ENCODE measurements at regions not wholly inside any gene's neighbourhood (a gene's known extent, or its start where the extent isn't known, plus 50 kb on each side); places are given as distances from the start of the nearest gene placed in this dataset.

- DNase-seq (ENCODE audit: low spot score, unreplicated experiment) = no peak
- no peak overlapping the region for H3K4me3 Mint-ChIP-seq (ENCODE audit: low read depth)
- H3K9me3 Mint-ChIP-seq (ENCODE audit: low read depth) = peaks cover 6% of the 10 kb centered on the region
- H3K36me3 Mint-ChIP-seq (ENCODE audit: insufficient read depth) = peaks cover 2% of the 10 kb centered on the region
- peaks cover 10% of the 10 kb centered on the region for H3K27me3 Mint-ChIP-seq
- peaks cover 14% of the 10 kb centered on the region for H3K4me1 Mint-ChIP-seq (ENCODE audit: low read depth)
- H3K27ac Mint-ChIP-seq = no peak overlapping the region
- no peak for TF ChIP-seq CTCF (IDR thresholded peaks at IDR 0.05; ENCODE audit: unreplicated experiment)
Measured at GRCh38 chr10:76779796-76780301, 857.8 kb downstream of the KCNMA1 start.

GRCh38 chr10:76778914-76779795, 858.5 kb downstream of the KCNMA1 start:
- peak overlapping the region; percentile 22 for H3K27ac Mint-ChIP-seq
- TF ChIP-seq CTCF (IDR thresholded peaks at IDR 0.05; ENCODE audit: unreplicated experiment) = peak; percentile 27
- H3K9me3 Mint-ChIP-seq (ENCODE audit: low read depth) = peaks cover 8% of the 10 kb centered on the region
- H3K4me1 Mint-ChIP-seq (ENCODE audit: low read depth) = peaks cover 14% of the 10 kb centered on the region
- peak overlapping the region; percentile 15 for H3K4me3 Mint-ChIP-seq (ENCODE audit: low read depth)
- H3K36me3 Mint-ChIP-seq (ENCODE audit: insufficient read depth) = peaks cover 2% of the 10 kb centered on the region
- DNase-seq (ENCODE audit: low spot score, unreplicated experiment) = no peak
- peaks cover 10% of the 10 kb centered on the region for H3K27me3 Mint-ChIP-seq

- peaks cover 5% of the 10 kb centered on the region for H3K9me3 Mint-ChIP-seq (ENCODE audit: low read depth)
Measured at GRCh38 chr10:76774987-76775603, 862.5 kb downstream of the KCNMA1 start.

GRCh38 chr10:76769582-76769981, 868.0 kb downstream of the KCNMA1 start:
- Mint-ChIP-seq H3K4me1 (ENCODE audit: low read depth) (peaks cover 14% of the 10 kb centered on the region), H3K27ac (no peak overlapping the region), H3K36me3 (ENCODE audit: insufficient read depth) (peaks cover 2% of the 10 kb centered on the region)

More at GRCh38 chr10:76774987-76775603, 862.5 kb downstream of the KCNMA1 start:
- H3K27me3 Mint-ChIP-seq = peaks cover 10% of the 10 kb centered on the region
- H3K36me3 Mint-ChIP-seq (ENCODE audit: insufficient read depth) = no peaks in the 10 kb centered on the region
- no peak for TF ChIP-seq CTCF (IDR thresholded peaks at IDR 0.05; ENCODE audit: unreplicated experiment)
- H3K27ac Mint-ChIP-seq = no peak overlapping the region
- peaks cover 14% of the 10 kb centered on the region for H3K4me1 Mint-ChIP-seq (ENCODE audit: low read depth)
- no peak for DNase-seq (ENCODE audit: low spot score, unreplicated experiment)
- no peak overlapping the region for H3K4me3 Mint-ChIP-seq (ENCODE audit: low read depth)

More at GRCh38 chr10:76769582-76769981, 868.0 kb downstream of the KCNMA1 start:
- no peak for TF ChIP-seq CTCF (IDR thresholded peaks at IDR 0.05; ENCODE audit: unreplicated experiment)
- Mint-ChIP-seq H3K9me3 (ENCODE audit: low read depth) (peaks cover 12% of the 10 kb centered on the region), H3K27me3 (peaks cover 3% of the 10 kb centered on the region), H3K4me3 (ENCODE audit: low read depth) (no peak overlapping the region)
- no peak for DNase-seq (ENCODE audit: low spot score, unreplicated experiment)
